NB4 (cell line): ENCODE measurements at regions not wholly inside any gene's neighbourhood (a gene's known extent, or its start where the extent isn't known, plus 50 kb on each side); places are given as distances from the start of the nearest gene placed in this dataset.
"Not testable (repeated sequence)": the region's sequence is repeated elsewhere in the genome, so short reads cannot be mapped to it uniquely, and the experiment has no call there.

Source experiments
- CTCF ChIP-seq: IDR thresholded peaks from one replicate; pipeline ENCODE4 v1.5.1; 2012; ENCODE audit warnings: low read depth, low read length
- MAX ChIP-seq: IDR thresholded peaks from 2 replicates; pipeline ENCODE4 v1.6.1; 2011; ENCODE audit warnings: low read depth, low read length
- MYC ChIP-seq: IDR thresholded peaks from 2 replicates; pipeline ENCODE4 v1.6.1; 2011; ENCODE audit warnings: low read depth, low read length
- POLR2A ChIP-seq: IDR thresholded peaks from 2 replicates; pipeline ENCODE4 v1.6.1; 2011; ENCODE audit warnings: mild to moderate bottlenecking; ENCODE audit not compliant: insufficient read length; ENCODE audit errors: extremely low read depth

GRCh38 chr6:14782921-14783464, 462.9 kb upstream of the JARID2 start:
- TF ChIP-seq CTCF, POLR2A, MAX, MYC: not testable (repeated sequence)
